GM21390 (cell line): ENCODE measurements at regions not wholly inside any gene's neighbourhood (a gene's known extent, or its start where the extent isn't known, plus 50 kb on each side); places are given as distances from the start of the nearest gene placed in this dataset.
"Not testable (repeated sequence)": the region's sequence is repeated elsewhere in the genome, so short reads cannot be mapped to it uniquely, and the experiment has no call there.

Experiments used
- ATAC-seq: cut with Tn5 transposase; IDR thresholded peaks from one replicate; pipeline ENCODE4 v1.9.1; 2021; ENCODE audit not compliant: unreplicated experiment

DNA sequence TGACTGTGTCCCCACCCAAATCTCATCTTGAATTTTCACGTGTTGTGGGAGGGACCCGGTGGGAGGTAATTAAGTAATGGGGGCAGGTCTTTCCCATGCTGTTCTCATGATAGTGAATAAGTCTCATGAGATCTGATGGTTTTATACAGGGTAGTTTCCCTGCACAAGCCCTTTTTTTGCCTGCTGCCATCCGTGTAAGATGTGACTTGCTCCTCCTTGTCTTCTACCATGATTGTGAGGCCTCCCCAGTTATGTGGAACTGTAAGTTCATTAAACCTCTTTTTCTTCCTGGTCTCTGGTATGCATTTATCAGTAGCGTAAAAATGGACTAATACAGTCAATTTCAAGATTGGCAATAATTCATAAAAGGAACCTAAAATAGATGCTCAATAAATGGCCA is 261.0 kb downstream of the ETV1 start:
- not testable (repeated sequence) for ATAC-seq

DNA sequence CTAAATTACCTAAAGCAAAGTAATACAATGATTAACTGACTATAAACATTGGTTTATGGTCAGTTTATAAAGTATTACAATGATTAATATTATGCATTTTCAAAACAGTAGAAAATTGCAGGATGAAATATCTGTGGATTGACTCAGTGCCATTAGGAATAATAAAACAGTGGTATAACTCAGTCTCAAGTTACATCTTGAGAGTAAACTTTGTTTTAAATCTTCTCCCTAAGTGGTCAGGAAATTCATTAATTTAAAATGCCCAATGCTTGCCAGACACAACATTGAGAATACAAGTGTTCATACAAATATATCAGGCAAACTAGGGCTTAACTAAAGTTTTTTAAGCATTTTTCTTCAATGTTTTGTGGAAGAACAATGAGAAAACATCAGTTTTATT is 257.8 kb downstream of the ETV1 start:
- ATAC-seq: no peak

DNA sequence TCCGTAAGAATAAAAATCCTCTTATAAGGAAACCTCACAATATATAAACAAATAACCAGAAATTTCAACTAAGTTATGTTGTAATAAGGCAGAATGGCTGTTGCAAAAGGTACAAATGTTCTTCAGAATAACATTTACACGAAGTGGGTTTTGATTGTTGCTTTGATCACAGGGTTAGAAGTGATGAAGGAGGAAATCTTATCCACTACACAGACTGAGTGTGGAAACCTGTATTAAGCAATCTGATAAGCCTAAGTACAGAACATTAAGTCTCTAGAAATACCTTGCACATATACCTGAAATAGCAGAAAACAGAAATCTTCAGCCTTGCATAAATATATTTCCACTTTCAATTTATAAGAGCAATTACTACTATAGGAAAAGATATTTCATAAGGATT is 251.9 kb downstream of the ETV1 start:
- ATAC-seq: no peak

- no peak for ATAC-seq
Measured at GRCh38 chr7:13742126-13742525, 247.3 kb downstream of the ETV1 start.

GRCh38 chr7:13742811-13743210 is 246.7 kb downstream of the ETV1 start:
- ATAC-seq: no peak

DNA sequence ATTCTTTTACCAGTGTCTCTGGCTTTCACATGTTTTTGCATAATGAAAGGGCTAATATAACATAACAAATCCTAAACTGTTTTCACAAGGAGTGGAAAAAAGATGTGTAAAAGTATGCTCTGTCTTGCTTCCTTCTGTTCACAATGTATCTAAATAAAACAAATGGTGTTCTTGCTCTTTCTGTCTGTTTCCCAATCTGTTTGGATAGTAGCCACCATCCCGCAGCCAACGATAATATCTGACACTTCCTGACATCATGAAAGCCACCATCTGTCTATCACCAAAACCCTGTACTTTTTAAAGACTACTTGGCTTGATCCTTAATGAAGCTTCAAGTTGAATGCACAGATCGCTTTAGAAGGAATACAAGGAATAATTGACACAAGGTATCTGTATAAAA is 246.2 kb downstream of the ETV1 start:
- no peak for ATAC-seq

GRCh38 chr7:13745530-13745929 is 243.9 kb downstream of the ETV1 start:
- no peak for ATAC-seq

GRCh38 chr7:13748998-13749397 is 240.5 kb downstream of the ETV1 start:
- no peak for ATAC-seq

- no peak for ATAC-seq
Measured at GRCh38 chr7:13749636-13750035, 239.8 kb downstream of the ETV1 start.

- no peak for ATAC-seq
Measured at GRCh38 chr7:13751766-13752165, 237.7 kb downstream of the ETV1 start.

- no peak for ATAC-seq
Measured at GRCh38 chr7:13757841-13758240, 231.6 kb downstream of the ETV1 start.

- ATAC-seq: not testable (repeated sequence)
Measured at GRCh38 chr7:13765853-13766252, 223.6 kb downstream of the ETV1 start.

- ATAC-seq: no peak
Measured at GRCh38 chr7:13770305-13770704, 219.2 kb downstream of the ETV1 start.

GRCh38 chr7:13774976-13775375 is 214.5 kb downstream of the ETV1 start:
- ATAC-seq: no peak

DNA sequence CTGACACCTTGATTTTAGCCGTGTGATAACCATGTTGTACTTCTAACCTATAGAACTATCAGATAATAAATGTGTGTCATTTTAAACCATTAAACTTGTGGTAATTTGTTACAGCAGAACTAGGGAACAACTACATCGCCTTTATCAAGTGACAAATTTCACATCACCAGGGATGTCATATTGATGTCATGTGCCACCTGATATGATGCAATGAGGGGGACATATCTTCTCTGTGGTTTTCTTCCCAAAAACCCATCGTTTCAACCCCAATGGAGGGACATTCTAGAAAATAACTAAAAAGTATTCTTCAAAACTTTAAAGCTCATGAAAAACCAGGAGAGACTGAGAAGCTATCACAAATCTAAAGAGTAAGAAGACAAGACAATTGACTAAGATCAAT is 212.2 kb downstream of the ETV1 start:
- ATAC-seq: no peak

- no peak for ATAC-seq
Measured at GRCh38 chr7:13778967-13779366, 210.5 kb downstream of the ETV1 start.

DNA sequence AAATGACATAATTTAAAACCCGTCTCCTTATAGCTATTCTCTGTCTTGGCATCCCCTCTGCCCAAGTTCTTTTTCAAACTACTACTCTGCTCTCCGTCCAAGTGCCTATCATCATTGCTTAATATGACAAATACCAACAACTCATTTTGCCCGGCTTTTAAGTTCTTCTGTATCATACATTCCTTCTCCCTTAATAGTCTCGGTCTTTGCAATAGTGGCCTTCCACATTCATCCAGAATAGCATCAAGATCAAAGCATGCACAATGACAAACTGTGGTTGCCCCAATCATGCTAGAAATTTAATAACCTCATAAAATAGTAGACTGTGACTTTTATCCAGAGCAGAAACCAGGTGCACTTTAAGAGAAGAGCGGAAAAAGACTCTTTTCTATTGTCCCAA is 198.9 kb downstream of the ETV1 start:
- ATAC-seq: no peak

GRCh38 chr7:13792208-13792607 is 197.3 kb downstream of the ETV1 start:
- no peak for ATAC-seq

- no peak for ATAC-seq
Measured at GRCh38 chr7:13793926-13794325, 195.5 kb downstream of the ETV1 start.

GRCh38 chr7:13794581-13794980 is 194.9 kb downstream of the ETV1 start:
- ATAC-seq: no peak

DNA sequence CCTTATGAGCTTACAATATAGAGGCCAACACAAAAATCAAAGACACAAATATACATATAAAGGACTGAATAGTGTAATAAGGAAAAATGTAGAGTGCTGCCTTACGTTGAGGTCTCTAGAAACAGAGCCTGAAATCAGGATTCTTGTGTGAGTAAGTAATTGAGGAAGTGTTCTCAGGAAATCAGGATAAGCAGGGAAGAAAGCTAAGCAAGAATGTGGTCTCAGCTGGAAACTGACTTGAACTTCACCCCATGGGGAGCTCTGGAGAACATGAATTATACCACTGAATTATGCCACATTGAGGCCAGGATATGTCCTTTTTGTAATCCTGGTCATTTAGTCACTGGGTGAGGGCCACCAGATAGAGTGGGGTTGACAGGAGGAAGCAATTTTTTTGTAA is 191.9 kb downstream of the ETV1 start:
- ATAC-seq: no peak

DNA sequence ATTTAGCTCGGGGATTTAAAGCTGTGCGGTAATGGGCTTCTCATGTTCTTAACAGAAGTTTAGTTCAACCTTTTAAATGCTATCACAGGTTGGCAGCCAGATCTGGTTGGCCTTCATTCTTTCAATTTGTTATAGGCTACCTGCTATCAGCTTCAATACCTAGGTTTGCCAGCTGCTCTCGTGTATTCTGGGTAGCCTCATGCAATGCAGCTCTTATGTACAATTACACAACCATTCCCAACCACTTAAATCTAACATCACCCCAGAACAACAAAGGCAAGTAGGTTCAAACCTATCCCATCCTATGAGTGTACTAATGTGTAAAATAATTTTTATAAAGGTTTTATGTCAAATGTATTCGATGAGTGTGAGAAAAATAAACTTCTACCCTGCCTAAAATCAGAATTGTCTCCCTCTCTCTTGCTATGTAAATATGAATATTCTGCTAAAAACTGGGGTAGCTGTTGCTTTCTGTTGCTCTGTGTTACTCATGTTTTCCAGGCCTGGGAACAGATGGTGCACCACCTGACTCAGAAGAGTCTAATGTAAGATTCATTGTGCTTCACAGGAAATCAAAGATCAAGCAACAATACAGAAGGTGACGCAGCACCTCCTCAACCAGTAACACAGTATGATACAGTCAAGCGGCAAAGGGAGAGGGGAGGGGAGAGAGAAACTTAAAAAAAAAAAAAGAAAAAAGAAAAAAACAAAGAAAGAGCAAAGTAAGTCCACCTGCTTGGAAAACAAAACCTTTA is 188.6 kb downstream of the ETV1 start:
- no peak for ATAC-seq

DNA sequence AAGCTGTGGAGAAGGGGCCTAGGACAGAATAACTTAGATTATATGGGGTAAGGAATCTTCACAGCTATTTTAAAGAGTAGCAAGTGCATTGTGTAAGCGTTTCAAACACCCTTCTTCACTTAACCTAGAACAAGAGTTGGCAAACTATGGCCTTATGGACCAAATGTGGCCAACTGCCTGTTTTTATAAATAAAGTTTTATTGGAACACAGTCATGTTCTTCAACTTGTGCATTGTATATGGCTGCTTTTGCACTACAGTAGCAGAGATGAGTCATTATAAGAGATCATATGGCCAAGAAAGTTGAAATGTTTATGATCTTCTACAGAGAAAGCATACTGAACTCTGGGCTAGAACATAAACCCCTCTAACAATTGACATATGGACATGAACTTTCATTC is 187.8 kb downstream of the ETV1 start:
- no peak for ATAC-seq
